GM19397 (cell line): ENCODE measurements at regions not wholly inside any gene's neighbourhood (a gene's known extent, or its start where the extent isn't known, plus 50 kb on each side); places are given as distances from the start of the nearest gene placed in this dataset.

Source experiments
- ATAC-seq: cut with Tn5 transposase; IDR thresholded peaks from one replicate; pipeline ENCODE4 v1.9.1; 2021; ENCODE audit warnings: mild to moderate bottlenecking, moderate library complexity; ENCODE audit not compliant: unreplicated experiment

GRCh38 chr1:83689921-83690868, 308.7 kb downstream of the TTLL7 start:
- no peak for ATAC-seq

- no peak for ATAC-seq
These were observed 316.8 kb downstream of the TTLL7 start for GRCh38 chr1:83682132-83682531.

GRCh38 chr1:83676106-83676505, 322.8 kb downstream of the TTLL7 start:
- no peak for ATAC-seq

GRCh38 chr1:83673312-83673711, 325.6 kb downstream of the TTLL7 start:
- no peak for ATAC-seq

- ATAC-seq: no peak
These were observed 327.3 kb downstream of the TTLL7 start for GRCh38 chr1:83671586-83671985.

GRCh38 chr1:83670909-83671565, 327.9 kb downstream of the TTLL7 start:
- ATAC-seq: no peak

GRCh38 chr1:83641796-83642443, 357.0 kb downstream of the TTLL7 start:
- no peak for ATAC-seq

GRCh38 chr1:83641206-83641658, 357.7 kb downstream of the TTLL7 start:
- no peak for ATAC-seq

GRCh38 chr1:83639785-83640184, 359.1 kb downstream of the TTLL7 start:
- no peak for ATAC-seq

- no peak for ATAC-seq
These were observed 361.3 kb downstream of the TTLL7 start for GRCh38 chr1:83637586-83637985.

- no peak for ATAC-seq
These were observed 361.9 kb downstream of the TTLL7 start for GRCh38 chr1:83637009-83637408.

GRCh38 chr1:83632906-83633305, 366.0 kb downstream of the TTLL7 start:
- no peak for ATAC-seq

- ATAC-seq: no peak
These were observed 367.1 kb downstream of the TTLL7 start for GRCh38 chr1:83631851-83632250.

GRCh38 chr1:83627045-83627444, 371.9 kb downstream of the TTLL7 start:
- ATAC-seq: no peak

GRCh38 chr1:83626603-83627002, 372.3 kb downstream of the TTLL7 start:
- ATAC-seq: peak; percentile 58

- no peak for ATAC-seq
These were observed 373.3 kb downstream of the TTLL7 start for GRCh38 chr1:83625646-83626045.

- ATAC-seq: no peak
These were observed 378.9 kb downstream of the TTLL7 start for GRCh38 chr1:83620016-83620415.

GRCh38 chr1:83619170-83619896, 379.6 kb downstream of the TTLL7 start:
- no peak for ATAC-seq

- no peak for ATAC-seq
These were observed 381.0 kb downstream of the TTLL7 start for GRCh38 chr1:83617883-83618282.

GRCh38 chr1:83615370-83615769, 383.6 kb downstream of the TTLL7 start:
- no peak for ATAC-seq

GRCh38 chr1:83606416-83606955, 392.4 kb downstream of the TTLL7 start:
- no peak for ATAC-seq
